HG03039 (cell line): ENCODE measurements at regions not wholly inside any gene's neighbourhood (a gene's known extent, or its start where the extent isn't known, plus 50 kb on each side); places are given as distances from the start of the nearest gene placed in this dataset.
"Not testable (repeated sequence)": the region's sequence is repeated elsewhere in the genome, so short reads cannot be mapped to it uniquely, and the experiment has no call there.

Experiments
- ATAC-seq: cut with Tn5 transposase; IDR thresholded peaks from one replicate; pipeline ENCODE4 v1.9.1; 2021; ENCODE audit warnings: mild to moderate bottlenecking, moderate library complexity; ENCODE audit not compliant: unreplicated experiment

DNA sequence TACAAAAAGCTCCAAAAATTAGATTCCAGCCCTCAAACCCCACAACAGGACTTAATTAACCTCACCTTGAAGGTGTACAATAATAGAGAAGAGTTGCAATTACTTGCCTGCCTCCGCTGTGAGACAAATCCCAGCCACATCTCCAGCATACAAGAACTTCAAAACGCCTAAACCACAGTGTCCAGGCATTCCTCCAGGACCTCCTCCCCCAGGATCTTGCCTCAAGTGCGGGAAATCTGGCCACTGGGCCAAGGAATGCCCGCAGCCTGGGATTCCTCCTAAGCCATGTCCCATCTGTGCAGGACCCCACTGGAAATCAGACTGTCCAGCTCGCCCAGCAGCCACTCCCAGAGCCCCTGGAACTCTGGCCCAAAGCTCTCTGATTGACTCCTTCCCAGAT lies 101.3 kb upstream of the CCNG1 start:
- not testable (repeated sequence) for ATAC-seq

DNA sequence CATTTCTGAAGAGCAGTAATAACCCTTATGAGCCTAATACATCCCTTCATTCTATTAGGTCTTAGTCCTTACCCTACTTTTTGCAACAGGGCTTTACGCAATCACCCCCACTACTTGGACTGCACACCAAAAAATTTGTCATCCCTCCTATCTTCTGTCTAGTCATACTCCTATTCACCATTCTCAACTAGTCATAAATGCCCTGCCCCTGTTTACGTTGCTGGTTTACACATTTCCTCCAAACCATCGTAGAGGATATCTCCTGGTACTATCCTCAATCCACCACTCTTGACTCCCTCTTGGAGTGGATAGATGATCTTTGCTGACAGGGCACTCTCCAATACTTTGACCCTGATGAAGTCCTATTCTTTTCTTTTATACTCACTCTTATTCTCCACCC lies 98.2 kb upstream of the CCNG1 start:
- no peak for ATAC-seq

DNA sequence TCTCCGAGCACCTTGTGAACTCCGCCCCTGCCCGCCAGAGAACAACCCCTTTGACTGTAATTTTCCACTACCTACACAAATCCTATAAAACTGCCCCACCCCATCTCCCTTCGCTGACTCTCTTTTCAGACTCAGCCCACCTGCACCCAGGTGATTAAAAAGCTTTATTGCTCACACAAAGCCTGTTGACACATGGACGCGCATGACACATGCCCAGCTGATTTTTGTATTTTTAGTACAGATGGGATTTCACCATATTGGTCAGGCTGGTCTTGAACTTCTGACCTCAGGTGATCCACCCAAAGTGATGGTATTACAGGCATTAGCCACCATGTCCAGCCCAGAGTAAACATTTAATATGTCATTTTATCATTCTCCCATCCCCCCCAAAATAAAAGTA lies 97.0 kb upstream of the CCNG1 start:
- not testable (repeated sequence) for ATAC-seq

DNA sequence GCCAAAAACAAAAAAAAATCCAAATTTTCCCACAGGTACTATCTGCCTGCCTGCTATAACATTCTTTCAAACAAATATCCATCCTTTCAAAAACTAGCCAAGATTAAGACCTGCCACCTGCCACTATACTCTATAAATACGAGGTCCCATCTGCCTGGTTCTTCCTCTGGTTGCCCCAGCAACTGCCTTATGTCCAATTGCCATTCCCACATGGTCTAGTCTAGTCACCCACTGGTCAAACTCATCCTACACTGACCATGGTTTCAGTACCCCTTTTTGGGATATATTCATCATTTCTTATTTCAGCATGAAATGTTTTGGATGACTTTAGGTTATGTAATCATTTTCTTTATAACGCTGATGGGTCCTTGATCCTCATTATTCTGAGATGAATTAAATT lies 95.1 kb upstream of the CCNG1 start:
- no peak for ATAC-seq

DNA sequence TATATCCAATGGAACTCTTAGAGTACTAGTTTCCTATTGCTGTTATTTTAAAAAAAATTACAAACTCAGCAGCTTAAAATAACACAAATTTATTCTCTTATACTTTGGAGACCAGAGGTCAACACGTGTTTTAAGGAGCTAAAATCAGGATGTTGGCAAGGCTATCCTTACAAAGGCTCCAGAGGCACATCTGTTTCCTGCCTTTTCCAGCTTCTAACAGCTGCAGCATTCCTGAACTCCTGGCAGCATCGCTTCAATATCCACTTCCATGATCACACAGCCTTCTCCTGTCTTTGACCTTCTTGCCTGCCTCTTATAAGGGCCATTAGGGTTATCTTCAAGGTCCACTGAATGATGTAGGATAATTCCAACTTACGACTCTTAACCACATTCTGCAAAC lies 92.2 kb upstream of the CCNG1 start:
- no peak for ATAC-seq

DNA sequence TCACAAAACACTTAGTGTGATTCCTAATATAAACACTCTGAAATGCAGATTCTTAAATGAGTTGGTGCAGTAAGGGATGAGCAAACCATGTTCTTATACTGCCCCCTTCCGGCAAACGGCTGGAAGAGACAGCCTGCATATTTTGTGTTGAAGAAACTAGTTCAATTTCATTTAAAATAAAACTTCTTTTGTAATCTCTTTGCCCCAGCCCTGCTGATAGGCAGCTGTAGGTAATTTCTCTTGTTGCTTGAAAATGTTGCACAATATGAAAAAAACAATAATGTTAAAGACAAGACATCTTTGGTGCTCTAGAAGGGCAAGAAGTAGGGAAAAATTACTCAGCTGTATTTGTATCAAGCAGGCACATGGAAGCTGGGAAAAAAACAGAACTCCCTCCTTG lies 89.7 kb upstream of the CCNG1 start:
- no peak for ATAC-seq

DNA sequence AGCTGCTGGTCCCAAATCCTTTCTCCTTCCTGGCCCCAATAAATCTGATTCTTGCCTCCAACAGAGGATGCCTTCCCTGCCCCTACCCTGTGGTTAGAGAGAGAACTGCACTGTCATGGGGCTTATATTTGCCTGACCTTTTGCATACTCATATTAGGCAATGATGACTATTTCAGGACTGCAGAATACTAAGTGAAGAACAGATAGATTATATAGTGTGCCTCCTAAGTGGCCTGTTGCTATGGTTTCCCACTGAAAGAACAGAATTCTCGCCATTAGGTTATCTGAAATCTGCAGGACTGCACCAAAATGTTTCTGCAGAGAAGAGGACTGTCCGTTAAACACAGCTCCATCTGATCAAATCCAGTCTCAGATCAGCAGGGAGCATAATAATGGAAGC lies 87.3 kb upstream of the CCNG1 start:
- ATAC-seq = no peak

DNA sequence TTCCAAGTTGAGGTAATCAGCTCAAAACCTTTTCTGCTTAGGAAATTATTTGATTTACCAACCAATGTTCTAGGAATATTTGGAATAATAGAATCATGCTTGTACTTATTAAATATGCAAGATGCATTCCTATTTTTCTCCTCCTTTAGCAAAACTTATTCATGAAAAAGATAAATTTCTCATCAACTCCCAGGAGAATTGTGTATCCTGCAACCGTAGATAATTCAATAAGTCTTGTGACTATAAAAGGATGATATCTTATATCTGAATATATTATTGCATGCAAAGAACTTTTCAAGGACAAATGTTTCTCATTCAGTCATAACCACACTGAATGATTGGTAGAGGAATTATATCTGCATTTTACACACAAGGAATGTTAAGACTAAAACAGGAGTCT lies 84.9 kb upstream of the CCNG1 start:
- no peak for ATAC-seq

DNA sequence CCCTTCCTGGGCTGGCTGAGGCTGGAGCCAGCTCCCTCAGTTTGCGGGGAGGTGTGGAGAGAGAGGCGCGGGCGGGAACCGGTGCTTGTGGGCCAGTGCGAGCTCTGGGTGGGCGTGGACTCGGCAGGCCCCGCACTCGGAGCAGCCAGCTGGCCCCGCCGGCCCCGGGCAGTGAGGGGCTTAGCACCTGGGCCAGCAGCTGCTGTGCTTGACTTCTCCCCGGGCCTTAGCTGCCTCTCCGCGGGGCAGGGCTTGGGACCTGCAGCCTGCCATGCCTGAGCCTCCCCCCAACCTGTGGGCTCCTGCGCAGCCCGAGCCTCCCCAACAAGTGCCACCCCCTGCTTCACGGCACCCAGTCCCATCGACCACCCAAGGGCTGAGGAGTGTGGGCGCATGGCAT lies 81.6 kb upstream of the CCNG1 start:
- not testable (repeated sequence) for ATAC-seq

DNA sequence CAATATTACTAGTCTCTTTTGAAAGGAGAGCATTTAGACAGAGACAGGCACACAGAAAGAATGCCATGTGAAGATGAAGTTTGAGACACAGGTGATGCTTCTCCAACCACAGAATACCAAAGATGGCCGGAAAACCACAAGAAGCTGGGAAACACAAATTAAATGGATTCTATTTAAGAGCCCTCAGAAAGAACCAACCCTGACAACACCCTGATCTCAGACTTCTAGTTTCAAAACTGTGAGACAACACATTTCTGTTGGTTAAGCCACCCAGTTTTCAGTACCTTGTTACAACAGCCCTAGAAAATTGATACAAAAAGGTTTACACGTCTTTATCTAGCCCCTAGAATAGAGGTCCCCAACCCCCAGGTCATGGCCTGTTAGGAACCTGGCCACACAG lies 79.8 kb upstream of the CCNG1 start:
- ATAC-seq = no peak

DNA sequence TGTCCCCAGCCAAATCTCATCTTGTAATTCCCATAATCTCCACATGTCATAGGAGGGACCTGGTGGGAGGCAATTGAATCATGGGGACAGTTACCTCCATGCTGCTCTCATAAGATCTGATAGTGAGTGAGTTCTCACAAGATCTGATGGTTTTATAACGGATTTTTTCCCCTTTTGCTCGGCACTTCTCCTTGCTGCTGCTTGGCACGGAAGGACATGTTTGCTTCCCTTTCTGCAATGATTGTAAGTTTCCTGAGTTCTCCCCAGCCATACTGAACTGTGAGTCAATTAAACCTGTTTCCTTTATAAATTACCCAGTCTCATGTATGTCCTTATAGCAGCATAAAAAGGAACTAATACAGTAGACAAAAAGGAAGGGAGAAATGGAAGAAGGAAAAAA lies 76.7 kb upstream of the CCNG1 start:
- ATAC-seq = no peak

DNA sequence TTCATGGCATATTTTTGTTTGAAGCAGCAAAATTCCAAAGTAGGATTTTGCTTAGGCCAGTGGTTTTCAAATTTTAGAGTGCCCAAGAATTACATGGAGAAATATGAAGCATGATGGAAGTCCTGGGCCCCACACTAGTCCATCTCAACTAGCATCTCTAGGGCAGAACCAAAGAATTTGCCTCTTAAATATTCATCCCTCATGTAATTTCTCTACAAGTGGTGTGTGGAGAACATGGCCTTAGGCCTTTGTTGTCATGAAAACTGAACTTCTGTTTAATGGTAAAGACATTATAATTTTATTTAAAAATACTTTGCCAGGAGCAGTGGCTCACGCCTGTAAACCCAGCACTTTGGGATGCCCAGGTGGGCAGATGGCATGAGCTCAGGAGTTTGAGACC lies 75.9 kb upstream of the CCNG1 start:
- ATAC-seq = no peak

DNA sequence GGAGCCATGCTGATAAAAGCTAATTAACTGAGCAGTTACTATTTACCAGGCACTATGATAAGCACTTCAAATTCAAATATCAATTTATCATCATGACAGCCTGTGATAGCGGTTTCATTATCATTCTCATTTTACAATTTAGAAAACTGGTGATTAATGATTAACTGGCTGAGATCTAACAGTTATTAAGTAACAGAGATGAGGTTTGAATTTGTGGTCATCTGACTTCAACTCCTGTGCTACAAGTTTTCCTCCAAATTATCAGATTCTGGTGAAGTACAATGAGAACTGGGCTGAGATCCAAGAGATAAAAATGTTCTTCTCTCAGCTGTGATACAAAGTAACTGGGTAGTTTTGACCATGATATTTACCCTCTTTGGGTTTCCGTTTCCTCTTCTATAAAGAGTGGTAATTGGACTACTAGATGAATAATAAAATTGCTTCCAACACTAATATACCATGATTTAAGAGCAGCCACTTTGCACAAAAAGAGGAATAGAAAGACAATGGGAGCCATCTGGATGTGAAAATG lies 74.5 kb upstream of the CCNG1 start:
- no peak for ATAC-seq

DNA sequence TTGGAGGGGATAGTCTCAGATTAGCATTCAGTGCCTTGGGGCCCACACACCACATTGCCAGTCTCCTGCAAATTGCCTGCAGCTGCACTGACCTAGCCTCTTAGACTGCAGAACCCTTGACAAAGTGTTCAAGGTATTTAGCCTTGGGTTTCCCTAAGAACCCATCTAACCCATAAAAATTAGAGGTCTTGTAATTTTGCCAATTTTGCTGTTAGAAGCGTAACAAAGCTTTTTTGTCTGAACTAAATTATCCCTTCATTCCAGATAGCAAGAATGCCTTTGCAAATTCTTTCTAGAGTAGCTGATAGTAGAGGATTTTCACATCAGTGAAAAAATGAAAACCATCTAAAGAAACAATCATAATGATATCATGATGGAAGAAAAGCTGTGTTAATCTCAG lies 74.0 kb upstream of the CCNG1 start:
- no peak for ATAC-seq

DNA sequence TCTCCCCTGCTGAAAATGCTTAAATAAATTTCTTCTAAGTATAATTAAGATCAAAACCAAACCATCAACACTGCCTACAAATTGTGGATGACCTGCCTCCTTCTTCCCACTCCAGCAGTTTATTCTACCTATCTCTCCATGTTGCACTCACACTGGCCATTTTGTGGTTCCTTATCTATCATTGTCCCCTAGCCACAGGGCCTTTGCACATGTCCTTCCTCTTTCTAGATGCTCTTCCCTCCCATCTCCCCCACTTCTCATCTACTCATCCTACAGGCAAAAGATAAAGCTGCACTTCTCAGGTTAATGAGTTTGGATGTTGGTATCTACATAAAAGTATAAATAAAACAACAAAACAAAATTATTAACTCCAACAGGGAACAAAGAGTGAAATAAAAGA lies 70.6 kb upstream of the CCNG1 start:
- ATAC-seq = no peak

DNA sequence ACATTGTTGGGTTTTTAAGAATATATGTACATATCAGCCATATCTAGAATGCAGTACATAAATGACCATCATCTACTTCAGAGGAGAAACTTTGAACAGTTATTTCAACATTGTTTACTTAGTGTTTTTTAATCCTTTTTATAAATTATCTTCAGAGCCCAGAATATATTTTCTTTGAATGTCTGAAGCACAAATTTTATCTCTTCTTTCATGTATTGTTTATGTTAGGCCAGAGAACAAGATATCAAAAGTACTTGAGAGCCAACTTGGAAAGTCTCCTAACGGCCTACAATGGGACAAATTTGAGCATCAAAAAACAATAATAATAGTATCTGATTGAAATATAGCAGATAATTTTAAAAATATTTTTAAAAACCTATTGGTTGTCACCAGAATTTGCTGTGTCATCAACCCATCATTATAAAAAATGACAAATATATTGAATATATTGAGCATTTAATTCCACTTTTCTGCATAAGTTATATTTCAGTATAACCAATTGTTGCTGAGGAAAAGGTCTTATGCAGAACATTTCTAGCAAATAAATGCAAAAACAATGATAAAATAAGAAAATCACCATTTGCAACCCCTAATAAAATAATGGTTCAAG lies 67.5 kb upstream of the CCNG1 start:
- ATAC-seq = no peak

DNA sequence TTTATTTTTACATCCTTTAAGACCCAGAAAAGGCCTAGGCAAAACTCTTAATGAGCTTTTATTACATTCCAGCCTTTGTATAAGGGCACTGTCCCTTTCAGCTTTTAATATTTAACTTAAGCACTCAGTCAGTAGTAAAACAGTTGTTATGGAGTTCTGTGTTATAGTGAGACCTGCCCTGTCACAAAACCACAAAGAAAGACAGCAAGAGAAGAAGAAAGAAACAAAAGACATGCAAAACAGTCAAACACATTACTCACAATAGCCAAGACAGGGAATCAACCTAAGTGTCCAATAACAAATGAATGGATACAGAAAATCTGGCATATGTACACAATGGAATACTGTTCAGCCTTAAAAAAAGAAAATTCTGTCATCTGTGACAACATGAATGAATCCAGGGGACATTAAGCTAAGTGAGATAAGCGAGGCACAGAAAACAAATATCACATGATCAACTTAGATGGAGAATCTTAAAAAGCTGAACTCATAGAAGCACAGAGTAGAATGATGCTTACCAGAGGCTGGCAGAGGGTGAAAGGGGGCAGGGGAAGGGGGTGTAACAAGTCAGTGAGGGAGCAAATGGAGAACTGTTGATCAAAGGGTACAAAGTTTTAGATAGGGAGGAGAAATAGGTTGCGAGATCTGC lies 63.8 kb upstream of the CCNG1 start:
- no peak for ATAC-seq

DNA sequence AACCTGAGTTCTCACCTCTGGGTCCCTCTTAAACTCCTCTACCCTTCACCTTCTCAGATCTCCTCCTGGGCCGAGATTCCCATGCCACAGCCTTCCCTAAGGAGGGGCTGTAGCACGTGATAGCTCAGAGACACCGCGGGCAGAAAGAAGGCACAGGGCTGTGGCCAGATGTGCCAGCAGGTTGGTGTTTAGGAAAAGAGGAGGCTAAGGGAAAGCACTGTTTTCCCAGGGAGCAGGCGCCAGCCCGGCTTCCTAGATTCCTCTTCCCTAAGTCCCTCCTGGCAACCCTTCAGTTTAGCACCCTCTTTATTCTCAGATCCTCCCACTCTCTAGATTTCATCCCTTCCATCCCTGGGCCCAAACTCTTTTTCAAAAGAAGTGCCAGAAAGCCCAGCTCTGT lies 59.4 kb upstream of the CCNG1 start:
- no peak for ATAC-seq

DNA sequence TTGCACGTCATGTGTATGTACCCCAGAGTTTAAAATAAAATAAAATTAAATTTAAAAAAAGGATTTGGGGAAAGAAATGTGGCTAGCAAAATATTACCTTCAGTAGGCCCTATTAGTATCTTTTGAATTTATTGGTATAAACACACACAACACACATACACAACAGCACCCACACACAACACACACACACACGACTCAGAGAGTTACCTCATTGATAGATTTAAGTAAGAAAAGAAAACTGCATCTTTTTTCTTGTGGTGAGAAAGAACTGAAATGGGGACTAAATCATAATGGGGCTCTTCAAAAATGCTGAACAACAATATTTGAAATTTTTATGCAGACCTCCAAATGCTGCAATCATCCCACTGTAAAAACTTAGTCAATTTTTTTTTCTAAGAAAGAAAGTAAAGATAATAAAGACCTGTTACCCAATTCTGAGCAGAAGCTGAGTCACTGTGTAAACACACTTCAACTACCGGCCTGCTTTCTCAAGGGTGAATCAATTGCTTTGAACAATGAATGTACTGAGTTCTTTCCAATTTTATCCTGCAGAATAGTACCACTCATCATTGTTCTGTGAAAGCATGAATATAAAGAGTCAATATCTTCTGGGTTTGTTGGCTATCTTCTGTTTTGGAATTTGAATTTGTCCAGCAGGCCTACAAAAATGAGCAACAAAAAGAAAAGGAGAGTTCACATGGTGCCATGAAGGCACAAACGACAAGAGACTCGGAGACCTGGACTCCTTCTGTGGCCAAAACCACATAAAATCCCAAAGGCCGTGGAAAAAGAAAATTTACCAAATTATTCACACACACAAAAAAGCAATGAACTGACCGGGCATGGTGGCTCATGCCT lies 57.9 kb upstream of the CCNG1 start:
- ATAC-seq = no peak

DNA sequence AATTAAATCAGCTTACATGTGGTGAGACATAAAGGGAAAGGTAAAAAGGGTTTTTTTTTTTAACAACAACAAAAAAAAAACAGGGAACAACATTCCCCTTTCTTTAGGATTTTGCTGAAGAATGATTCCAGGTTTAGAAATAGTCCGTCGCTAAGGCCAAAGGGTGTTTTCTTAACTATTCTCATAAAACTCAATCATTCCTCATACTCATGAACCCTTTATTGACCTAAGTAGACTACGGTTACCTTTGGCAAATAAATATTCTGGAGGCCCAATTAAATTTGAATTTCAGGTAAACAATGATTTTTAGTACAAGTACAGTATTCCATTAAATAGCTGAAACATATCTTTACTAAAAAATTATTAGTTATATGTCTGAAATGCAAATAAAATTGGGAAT lies 55.6 kb upstream of the CCNG1 start:
- ATAC-seq = no peak

DNA sequence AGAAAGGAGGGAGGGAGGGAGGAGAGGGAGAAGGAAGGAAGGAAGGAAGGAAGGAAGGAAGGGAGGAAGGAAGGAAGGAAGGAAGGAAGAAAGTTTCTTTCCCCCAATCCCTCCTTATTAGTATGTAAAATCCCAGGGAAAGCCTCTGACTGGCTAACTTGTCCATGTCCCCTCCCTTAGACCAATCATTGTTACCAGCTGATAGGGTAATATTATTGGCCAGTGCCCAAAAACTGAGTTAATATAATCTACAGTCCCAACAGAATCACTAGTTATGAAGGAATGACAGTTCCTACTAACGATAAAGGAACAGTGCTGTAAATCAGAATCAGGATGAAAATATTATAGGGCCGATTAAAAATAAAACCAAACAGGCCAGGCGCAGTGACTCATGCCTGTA lies 53.6 kb upstream of the CCNG1 start:
- ATAC-seq = no peak

DNA sequence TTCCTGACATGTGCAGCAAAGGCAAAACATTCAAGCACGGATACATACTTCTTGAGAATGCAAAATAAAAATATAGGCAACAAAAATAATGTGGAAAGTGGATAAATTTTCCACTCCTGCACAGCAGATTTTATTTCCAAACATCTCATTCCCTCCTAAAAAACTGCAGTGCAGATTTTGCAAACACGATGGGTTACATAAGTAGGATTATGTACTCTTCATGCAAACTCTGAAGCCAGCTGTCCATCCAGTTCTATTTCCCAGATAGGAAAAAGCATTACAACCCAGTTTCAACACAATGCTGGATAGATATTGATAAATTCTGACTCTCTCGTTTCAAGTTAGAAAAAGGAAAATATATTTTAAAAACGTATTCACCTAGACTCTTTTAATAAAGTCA lies 52.7 kb upstream of the CCNG1 start:
- no peak for ATAC-seq
